Pulmonary artery endothelial cell (primary cell): ENCODE measurements at regions not wholly inside any gene's neighbourhood (a gene's known extent, or its start where the extent isn't known, plus 50 kb on each side); places are given as distances from the start of the nearest gene placed in this dataset.

Experiments used
- DNase-seq: peaks from one replicate; pipeline ENCODE4 v3.0.0-alpha.2; 2011; ENCODE audit warnings: low read depth, low spot score

DNA sequence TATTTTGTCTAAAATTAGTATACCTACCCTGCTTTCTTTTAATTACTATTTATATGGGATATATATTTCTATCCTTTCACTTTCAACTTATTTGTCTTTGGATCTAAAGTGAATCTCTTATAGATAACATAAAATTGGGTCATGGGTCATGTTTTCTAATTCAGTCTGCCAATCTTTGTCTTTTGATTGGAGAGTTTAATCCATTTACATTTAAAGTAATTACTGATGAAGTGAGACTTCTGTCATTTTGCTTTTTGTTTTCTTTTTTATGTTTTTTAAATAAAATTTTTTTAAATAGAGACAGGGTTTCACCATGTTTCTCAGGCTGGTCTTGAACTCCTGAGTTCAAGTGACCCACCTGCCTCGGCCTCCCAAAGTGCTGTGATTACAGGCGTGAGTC is 50.5 kb upstream of the PRDM1 start:
- no peak for DNase-seq

DNA sequence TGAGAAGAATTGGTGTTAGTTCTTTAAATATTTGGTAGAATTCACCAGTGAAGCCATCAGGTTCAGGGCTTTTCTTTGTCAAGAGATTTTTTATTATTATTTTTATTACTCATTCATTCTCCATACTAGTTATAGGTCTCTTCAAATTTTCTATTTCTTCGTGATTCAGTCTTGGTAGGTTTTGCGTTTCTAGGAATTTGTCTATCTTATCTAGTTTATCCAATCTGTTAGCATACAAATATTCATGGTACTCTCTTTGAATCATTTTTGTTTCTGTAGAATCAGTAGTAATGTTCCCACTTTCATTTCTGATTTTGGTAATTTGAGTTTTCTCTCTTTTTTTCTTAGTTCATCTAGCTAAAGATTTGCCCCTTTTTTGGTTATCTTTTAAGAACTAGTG is 52.3 kb upstream of the PRDM1 start:
- DNase-seq: no peak

DNA sequence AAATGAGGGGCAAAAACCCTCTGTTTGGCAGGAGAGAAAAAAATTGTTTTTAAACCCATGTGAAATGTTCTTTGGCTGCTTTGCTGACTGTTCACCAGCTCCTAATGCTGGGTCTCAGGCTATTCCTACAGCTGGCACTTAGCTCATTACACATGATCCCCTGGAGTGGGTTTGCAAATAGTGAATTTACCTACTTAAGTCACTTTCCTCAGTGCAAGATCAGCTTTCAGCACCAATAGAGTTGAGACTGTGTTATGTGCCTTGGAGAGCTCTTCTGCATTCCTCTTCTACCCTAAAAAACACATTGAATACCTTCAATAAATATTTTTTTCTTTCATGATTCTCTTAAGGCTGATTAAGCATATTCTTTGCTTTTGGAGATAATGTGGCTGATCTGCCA is 58.4 kb upstream of the PRDM1 start:
- DNase-seq: no peak

DNA sequence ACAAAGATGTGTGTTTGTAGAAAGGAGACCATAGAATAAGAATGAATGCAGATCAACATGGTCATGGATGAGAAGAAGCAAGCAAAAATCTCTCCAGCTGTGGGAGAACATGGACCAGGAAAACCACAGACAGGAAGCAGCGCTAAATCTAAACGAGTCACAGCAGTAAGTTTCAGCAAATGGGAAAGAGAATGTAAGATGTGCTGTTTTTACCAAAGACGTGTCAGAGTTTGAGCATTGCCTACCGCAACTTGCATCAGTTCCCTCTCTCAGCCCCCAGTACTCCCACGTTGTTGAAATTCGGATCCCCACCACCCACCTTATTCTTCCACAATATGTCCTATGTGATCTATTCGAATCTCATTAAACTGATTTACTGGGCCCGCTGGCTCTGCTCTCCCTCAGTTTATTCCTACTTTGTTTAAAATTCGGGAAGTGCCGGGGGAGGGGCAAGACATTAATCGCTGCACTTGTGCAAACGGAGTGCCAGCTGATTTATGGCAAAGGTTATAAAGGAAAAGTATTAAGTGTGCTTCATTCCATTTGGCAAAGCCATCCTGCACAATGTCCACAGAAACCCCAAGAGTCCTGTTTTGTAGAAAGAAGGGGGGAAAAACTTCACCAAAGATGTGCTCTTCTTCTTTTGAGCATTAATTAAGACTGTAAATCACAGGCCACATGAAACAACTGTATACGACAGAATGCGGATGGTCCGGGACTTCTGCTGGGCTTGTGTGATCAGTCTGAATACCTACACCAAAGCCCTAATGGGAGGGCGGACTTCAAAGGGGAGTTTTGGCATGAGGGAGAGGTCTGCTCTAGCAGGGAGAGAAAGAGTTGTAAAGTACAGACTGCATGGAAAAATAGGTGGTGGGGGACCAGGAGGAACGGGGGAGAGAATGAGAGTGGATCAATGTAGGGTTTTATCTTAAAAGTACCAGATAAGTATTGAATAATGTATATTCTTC is 59.1 kb upstream of the PRDM1 start:
- no peak for DNase-seq

DNA sequence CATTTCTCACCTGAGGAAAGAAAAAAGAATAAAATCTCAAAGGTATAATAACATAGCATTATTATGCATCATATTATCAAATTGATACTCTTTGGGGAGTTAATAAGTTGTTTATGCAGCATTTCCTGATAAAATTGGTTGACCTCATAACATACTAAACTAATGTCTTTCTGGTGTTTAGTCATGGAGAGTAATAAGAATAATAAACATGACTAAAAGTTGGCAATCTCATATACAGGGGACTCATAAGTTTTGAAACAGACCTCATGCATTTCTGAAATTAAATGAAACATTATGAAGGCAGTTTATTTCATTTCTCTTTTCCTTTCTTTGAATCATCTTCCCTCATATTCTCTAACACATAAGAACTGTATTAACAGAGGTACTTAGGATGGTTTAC is 60.5 kb upstream of the PRDM1 start:
- no peak for DNase-seq

DNA sequence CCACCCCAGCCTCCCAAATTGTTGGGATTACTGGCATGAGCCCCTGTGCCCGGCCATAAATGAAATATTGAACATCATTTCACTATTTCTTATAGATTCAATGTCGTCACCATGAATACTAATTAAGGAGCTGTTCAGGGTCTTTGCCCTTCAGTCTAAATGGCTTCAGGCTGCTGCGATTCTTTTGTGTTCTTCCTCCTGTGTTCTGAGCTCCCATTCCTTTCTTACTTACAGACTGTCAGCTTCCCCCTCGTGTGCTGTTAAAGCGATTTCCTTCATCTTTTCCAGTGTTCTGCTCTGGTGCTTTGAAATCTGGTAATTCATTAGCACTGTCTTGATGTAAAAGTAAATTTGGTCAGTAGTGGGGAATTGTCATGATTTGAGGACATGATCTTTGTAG is 63.3 kb upstream of the PRDM1 start:
- DNase-seq: no peak

DNA sequence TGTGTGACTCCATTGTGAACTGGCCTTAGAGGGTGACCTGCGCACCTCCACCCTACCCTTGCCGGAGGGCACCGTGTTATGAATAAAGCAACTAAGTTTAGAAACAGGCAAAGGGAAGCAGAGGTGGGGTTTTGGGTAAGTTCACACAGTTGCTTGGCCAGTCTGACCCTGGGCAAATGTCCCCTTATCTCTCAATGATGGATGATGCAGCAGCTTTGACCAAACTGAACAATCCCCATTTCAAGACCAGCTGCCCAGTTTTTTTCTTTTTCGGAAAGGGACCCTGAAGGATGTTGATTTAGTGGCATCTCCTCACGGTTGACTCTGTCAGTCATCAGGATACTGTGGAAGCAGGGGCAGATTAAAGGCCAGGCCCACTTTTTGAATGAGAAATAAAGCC is 68.7 kb upstream of the PRDM1 start:
- no peak for DNase-seq

DNA sequence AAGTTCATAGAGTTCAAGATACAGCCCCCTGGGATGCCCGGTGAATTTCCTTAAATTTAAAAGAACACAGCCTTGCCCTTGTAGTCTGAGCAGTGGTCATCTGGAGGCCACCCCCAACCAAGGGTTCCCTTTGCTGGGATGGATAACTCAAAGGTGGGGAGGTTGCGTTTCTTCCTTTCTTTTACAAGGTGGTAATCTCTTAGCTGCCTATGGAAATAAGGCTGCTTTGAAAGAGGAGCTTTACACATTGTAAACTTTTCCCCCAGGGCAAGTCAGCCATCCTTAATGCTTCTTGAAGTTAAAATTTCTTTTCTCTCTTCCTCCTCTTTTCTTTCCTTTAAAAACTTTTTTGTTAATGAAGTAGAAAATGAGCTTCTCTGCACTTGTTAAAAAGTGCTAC is 71.2 kb upstream of the PRDM1 start:
- no peak for DNase-seq

DNA sequence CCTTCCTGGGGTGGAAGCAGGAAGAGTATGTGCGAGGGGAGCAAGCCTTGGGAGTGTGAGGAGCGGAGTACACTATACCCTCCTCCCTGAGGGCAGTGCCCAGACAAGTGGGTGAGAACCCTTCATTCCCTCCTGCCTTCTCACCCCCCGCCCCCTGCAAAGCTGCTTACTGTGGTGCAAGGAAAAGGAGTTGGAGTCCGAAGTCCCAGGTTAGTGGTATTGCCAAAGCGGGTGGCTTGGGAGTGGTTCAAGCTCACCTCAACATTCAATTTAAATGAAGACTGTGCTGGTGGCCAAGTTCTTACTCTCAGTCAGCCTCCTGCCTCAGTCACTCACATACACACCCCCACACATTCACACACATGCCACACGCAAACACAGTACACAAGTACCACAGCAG is 74.7 kb upstream of the PRDM1 start:
- DNase-seq: no peak

DNA sequence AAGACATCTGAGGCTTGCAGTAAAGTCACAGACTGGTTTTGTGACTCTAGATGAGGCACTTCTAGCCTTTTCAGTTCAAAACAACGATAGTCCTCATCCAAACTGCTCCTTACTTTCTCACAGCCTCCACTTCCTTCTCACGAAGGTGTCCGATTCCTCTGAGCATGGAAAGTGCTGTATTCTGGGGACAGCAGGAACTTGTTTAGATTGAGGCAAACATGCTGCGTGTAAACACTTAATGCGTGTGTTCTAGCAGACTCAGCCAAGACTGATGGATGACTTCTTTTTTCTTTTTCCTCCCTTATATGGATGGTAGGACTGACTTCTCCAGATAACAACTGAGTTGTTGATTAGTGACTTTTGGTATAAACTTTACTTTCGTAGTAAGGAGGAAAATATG is 80.2 kb upstream of the PRDM1 start:
- DNase-seq: no peak

DNA sequence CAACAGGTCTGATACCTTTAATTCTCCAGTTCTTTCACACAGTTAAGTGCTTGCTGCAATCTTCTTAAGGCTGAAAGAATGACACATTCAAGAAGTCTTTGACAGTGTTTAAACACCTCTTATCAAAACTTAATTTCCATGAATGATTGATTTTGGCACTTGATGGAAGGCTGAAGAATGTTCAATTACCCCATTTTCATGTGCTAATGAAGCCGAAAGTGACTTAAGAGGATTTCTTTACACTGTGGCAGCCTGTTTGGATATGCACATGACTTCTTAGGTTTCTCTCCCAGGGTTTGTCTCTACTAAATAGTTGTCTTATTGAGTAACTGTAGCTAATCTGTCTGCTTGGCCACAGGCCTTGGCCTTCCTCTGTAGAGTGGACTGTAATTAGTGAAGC is 81.1 kb upstream of the PRDM1 start:
- DNase-seq: no peak

DNA sequence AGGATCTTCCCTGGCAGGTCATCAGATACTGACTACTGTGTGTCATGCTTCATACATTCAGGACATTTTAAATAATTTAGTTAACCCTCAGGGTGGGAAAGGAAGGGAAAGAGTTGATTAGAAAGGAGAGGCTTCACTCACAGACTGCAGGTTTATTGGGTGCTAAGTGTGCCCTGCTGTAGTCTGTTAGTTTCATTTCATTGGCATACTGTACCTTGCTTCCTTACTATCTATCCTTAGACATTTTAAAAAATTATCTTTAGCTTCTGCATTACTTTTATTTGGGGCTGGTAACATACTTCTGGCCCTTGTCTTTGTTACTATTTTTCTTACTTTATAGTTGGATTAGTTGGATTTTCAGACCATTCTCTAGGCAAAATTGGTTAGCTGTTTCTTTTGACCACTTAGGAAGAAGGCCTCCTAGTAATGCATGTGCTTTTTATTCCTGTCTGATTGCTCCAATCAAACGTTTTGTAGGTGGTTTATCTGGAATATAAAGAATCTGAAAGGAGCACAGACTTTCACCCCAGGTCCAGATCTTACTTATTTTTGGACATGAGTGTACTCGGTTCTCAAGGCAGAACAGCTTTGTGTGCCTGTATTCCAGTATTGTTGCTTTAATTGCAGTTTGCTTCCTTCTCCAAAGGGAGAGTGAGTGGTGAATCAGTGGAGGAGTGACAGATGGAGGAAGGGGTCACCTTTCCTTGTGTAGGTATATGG is 82.7 kb upstream of the PRDM1 start:
- no peak for DNase-seq

DNA sequence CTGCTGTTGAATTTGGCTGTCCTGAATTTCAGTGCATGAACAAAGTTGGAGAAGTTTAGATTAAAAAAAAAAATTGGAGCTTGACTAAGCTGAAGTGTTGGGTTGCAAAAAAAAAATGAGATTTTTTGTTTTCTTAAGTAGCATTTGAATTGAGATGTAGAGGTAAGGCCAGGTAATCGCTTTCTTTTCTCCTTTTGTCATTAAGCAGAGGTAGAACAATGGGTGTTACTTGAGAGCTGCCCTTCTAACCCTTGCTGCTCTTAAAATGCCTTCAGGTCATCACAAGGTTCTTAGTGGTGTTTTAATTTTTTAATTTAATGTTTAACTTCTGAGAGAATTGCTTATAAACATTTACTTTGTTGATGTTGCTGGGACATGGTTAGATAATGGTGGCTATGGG is 84.1 kb upstream of the PRDM1 start:
- no peak for DNase-seq

DNA sequence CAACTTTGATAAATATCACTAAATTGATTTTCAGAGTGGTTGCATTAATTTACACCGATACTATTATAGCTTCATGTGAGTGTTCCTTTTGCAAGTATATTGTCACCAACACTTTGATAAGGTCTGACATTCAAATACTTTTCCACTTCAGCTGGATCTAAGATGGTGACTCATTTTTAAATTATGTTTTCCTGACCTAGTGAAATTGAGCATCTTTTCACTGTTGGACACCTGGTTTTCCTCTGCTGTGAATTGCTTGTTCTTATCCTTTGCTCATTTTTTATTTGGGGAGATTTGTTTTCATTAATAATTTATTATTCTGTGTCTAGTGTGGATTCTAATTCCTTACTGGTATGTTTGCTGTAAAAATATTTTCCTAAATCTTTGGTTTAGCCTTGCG is 85.2 kb upstream of the PRDM1 start:
- no peak for DNase-seq

DNA sequence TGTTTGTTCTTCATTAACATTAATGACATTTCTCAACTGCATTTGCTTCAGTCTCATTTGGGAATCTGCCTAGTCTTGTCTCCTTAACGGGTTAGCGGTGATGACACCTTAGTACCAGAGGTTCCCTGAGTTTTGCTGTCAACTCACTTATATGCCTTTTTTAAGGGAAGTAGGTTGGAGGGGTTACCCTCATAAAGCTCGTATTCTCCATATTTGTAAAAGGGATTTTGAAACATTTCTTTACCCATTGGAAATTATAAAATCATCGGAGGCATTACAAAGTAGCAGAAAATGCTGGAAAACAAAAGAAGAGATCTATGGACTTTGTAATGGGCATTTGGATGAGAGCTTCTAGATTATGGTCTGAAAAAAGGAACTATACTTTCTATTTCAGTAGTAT is 88.7 kb upstream of the PRDM1 start:
- no peak for DNase-seq

DNA sequence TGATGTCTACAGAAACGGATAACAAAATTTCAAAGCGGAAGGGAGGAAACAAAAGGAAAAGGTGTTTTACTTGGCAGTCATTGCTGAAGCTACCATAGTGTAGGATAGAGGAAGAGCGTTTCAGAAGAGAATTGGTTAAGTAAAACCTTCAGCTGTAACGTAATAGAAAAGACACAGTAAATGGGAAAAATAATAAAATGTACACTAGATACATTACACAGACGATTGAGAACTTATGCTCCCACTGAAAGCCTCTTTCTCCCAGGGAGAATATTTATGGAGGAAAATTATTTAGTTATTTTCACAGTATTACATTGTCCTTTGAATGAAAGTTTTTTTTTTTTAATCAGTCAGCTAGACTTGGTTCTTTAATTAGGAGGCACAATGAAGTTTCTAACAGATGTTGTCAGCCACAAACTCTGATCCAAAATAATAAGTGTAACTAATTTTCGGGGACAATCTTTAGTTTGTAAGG is 90.7 kb upstream of the PRDM1 start:
- no peak for DNase-seq

DNA sequence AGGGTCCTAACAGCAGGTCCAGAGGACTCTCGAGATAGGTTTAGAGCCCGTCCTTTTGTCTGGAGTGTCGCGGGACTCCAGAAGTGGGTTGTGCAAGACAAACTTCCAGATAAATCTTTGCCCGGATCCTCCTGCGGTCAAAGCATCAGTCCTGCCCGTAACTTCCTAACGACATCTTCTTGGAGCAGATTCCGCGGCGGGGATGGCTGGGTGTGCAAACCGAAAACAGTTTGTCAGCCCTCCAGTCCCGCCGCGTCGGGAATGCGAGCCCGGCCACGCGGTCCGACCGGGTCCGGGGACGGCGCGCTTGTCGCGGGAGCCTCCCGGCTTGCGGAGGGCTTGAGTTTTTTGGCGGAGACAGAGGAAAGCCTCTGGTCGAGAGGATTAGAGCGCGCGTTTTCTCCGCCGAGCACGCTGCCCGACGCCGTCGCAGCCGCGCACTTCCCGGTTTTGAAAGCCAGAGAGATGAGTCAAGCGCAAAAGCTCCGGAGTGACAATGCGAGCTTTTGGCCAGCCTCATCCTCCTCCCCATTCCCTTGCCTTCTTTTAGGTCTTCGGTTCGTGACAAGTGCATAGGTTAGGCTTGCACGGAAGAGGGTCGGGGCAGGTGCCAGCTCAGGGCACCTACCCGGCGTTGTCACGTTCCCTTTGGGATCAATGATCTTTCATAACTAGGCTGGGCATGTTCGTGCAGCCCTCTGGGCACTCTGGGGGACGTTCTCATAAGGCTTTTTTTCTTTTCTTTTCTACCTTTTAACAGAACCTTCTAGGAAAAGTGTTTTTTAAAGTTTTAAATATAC is 91.3 kb upstream of the PRDM1 start:
- DNase-seq: no peak

DNA sequence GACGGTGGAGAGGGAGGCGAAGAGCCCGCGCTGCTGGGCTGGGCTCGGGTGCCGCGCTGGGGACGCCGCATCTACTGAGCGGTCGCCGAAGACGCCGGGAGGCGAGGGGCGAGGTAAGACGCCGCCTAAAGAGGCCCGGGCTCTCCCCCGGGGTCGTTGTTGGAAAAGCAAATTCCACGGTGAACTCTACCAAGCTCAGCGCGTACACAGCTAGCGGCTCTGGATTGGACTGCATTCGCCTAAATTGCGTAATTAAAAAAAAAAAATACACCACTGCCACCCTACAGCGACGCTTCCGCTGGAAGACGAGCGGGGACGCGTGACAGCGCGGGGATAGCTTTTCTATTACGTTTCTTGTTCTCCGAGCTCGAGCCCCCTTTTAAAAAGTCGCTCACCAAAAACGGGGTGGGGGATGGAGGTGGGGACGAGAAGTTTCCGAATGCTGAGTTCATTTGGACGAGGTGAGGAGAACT is 92.0 kb upstream of the PRDM1 start:
- no peak for DNase-seq

DNA sequence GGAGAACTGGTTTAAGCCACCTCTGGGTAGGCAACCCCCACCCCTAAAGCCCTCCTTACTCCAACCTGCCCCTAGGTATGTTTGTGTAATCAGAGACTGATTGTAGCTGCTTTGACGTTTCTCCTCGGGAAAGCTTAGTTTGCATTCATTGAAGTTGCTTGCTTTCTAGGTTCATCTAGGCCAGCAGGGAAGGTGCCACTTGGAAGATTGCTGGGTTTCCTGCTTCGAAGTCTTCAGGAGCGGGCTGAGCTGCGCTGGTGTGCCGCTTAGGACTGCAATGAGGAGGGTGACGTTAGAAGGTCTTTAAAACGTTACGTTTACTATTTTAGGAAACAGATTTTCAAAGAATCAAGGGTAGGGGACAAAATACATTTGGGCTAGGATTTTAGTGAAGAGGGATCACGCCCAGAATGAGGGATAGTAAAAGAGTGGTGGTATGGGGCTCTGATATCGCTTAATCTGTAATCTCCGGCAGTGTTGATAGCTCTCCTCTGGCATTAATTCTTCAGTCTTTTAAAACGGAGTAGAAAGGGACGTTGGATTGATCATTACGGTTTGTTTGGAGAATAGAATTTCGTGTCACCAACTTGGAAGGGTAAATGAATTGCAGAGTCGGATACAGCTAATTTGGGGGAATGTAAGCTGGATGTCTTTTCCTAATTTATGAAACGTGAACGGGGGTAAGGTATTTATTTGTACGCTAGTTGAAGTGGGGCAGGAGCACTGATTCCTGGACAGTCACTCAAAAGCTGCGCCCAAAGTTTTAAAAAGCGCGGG is 92.6 kb upstream of the PRDM1 start:
- DNase-seq: no peak

DNA sequence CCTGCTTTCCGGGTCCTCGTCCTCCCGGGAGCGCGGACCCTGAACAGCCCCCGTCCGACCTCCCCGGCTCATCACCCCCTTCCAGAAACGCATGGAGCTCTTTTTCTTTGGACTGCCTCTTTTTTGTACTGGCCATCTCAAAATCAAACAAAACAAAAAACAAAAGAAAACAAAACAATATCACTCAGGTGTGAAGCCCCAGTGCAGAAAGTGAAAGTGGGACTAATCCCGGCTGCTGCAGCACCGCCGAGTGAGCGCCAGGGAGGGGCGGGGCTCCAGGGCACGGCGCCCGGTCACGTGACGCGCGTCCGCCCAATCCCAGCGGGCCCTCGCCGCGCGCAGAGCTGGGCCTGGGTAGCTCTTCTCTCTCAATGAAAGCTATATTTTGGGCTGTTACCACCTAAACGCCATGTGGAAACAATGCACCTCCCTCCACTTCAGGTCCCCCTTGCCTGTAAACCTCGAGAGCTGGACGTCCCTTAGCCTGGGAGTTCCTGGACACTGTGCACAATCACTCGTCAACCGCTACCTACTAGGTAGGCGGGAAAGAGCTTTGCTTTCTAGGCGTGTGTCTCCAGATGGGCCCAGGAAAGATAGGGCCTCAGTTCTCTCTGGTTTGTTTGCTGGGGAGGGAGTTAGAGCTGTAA is 93.7 kb upstream of the PRDM1 start:
- no peak for DNase-seq
